HepG2 (cell line): ENCODE measurements at regions not wholly inside any gene's neighbourhood (a gene's known extent, or its start where the extent isn't known, plus 50 kb on each side); places are given as distances from the start of the nearest gene placed in this dataset.
A peak's percentile ranks its signal among the peaks of the same experiment; 100 is the strongest.

Experiments used
- EED ChIP-seq: sonication (generic); formaldehyde crosslinking; IDR thresholded peaks from 2 replicates; pipeline ENCODE4 v1.5.0; 2020; ENCODE audit warnings: mild to moderate bottlenecking, missing genetic modification reagents
- FOXK2 ChIP-seq: fragments of 450-650 bp; IDR thresholded peaks from 2 replicates; pipeline ENCODE4 v1.6.1; 2016
- KAT7 ChIP-seq: IDR thresholded peaks from 2 replicates; pipeline ENCODE4 v1.6.1; 2018; ENCODE audit warnings: borderline replicate concordance, missing compliant biosample characterization
- KDM1A ChIP-seq: IDR thresholded peaks from 2 replicates; pipeline ENCODE4 v1.6.1; 2016; ENCODE audit warnings: missing compliant biosample characterization
- NR1H2 ChIP-seq: sonication (generic); formaldehyde crosslinking; IDR thresholded peaks from 2 replicates; pipeline ENCODE4 v1.8.1; 2022; ENCODE audit warnings: low read depth, missing genetic modification reagents, borderline replicate concordance
- PAWR ChIP-seq: sonication (generic); formaldehyde crosslinking; IDR thresholded peaks from 2 replicates; pipeline ENCODE4 v1.4.0; 2020; ENCODE audit warnings: missing genetic modification reagents, mild to moderate bottlenecking, borderline replicate concordance
- PHF21A ChIP-seq: sonication (generic); formaldehyde crosslinking; IDR thresholded peaks from 2 replicates; pipeline ENCODE4 v1.5.0; 2020; ENCODE audit warnings: mild to moderate bottlenecking, missing genetic modification reagents
- POLR2A ChIP-seq, 2 experiments: IDR thresholded peaks; 2 replicates each; pipeline ENCODE4 v1.6.1; 2011; ENCODE audit warnings: low read depth in 2 of 2, low read length in 2 of 2, mild to moderate bottlenecking in 1 of 2, moderate library complexity in 1 of 2; ENCODE audit not compliant: insufficient read depth in 1 of 2
- PRPF4 ChIP-seq: fragments of 200-400 bp; formaldehyde crosslinking; IDR thresholded peaks from 2 replicates; pipeline ENCODE4 v1.6.1; 2016; ENCODE audit warnings: low read length, low read depth; ENCODE audit not compliant: poor library complexity, severe bottlenecking
- RNF2 ChIP-seq: fragments of 450-650 bp; conservative IDR thresholded peaks from 2 replicates; pipeline ENCODE4 v1.6.1; 2016; ENCODE audit warnings: low read depth
- U2AF1 ChIP-seq: fragments of 200-400 bp; formaldehyde crosslinking; optimal IDR thresholded peaks from 2 replicates; pipeline ENCODE3; 2017; ENCODE audit warnings: mild to moderate bottlenecking, low read depth, low read length
- ZC3H4 ChIP-seq: sonication (generic); formaldehyde crosslinking; IDR thresholded peaks from 2 replicates; pipeline ENCODE4 v1.4.0; 2020; ENCODE audit warnings: missing genetic modification reagents, borderline replicate concordance
- ZNF205 ChIP-seq: IDR thresholded peaks from 2 replicates; pipeline ENCODE4 v1.6.1; 2018; ENCODE audit warnings: missing biosample characterization, missing genetic modification reagents
- ZNF235 ChIP-seq: sonication (generic); formaldehyde crosslinking; IDR thresholded peaks from 2 replicates; pipeline ENCODE4 v1.8.1; 2023; ENCODE audit warnings: mild to moderate bottlenecking, missing genetic modification reagents, borderline replicate concordance
- ZNF292 ChIP-seq: sonication (generic); formaldehyde crosslinking; IDR thresholded peaks from 2 replicates; pipeline ENCODE4 v1.8.1; 2022; ENCODE audit warnings: mild to moderate bottlenecking, low read depth, missing genetic modification reagents, borderline replicate concordance
- ZNF451 ChIP-seq: sonication (generic); formaldehyde crosslinking; IDR thresholded peaks from 2 replicates; pipeline ENCODE4 v1.5.0; 2020; ENCODE audit warnings: mild to moderate bottlenecking, missing genetic modification reagents
- ZNF468 ChIP-seq: sonication (generic); formaldehyde crosslinking; IDR thresholded peaks from 2 replicates; pipeline ENCODE4 v1.8.0; 2022; ENCODE audit warnings: mild to moderate bottlenecking, moderate library complexity, missing genetic modification reagents
- ZNF589 ChIP-seq: sonication (generic); formaldehyde crosslinking; conservative IDR thresholded peaks from 2 replicates; pipeline ENCODE4 v1.8.0; 2022; ENCODE audit warnings: mild to moderate bottlenecking, moderate library complexity, missing genetic modification reagents
- ZNF768 ChIP-seq: sonication (generic); formaldehyde crosslinking; IDR thresholded peaks from 2 replicates; pipeline ENCODE4 v1.4.0; 2020; ENCODE audit warnings: missing genetic modification reagents
- ZSCAN12 ChIP-seq: sonication (generic); formaldehyde crosslinking; IDR thresholded peaks from 2 replicates; pipeline ENCODE4 v1.9.0; 2021; ENCODE audit warnings: mild to moderate bottlenecking, missing genetic modification reagents
- TF ChIP-seq, protein P1 (sequence below): IDR thresholded peaks from 2 replicates; pipeline ENCODE4 v1.6.1; 2016
- TF ChIP-seq, protein P2 (sequence below): sonication (generic); formaldehyde crosslinking; IDR thresholded peaks from 2 replicates; pipeline ENCODE4 v1.8.0; 2022; ENCODE audit warnings: missing genetic modification reagents, mild to moderate bottlenecking, inconsistent platforms, borderline replicate concordance
- TF ChIP-seq, protein P3 (sequence below): sonication (generic); formaldehyde crosslinking; IDR thresholded peaks from 2 replicates; pipeline ENCODE4 v1.9.0; 2022; ENCODE audit warnings: missing genetic modification reagents, mild to moderate bottlenecking, borderline replicate concordance
- TF ChIP-seq, protein P4 (sequence below): sonication (generic); formaldehyde crosslinking; IDR thresholded peaks from 2 replicates; pipeline ENCODE4 v1.5.0; 2020; ENCODE audit warnings: missing genetic modification reagents
- TF ChIP-seq, protein P5 (sequence below): conservative IDR thresholded peaks from 2 replicates; pipeline ENCODE4 v1.6.1; 2018; ENCODE audit warnings: missing genetic modification reagents

DNA sequence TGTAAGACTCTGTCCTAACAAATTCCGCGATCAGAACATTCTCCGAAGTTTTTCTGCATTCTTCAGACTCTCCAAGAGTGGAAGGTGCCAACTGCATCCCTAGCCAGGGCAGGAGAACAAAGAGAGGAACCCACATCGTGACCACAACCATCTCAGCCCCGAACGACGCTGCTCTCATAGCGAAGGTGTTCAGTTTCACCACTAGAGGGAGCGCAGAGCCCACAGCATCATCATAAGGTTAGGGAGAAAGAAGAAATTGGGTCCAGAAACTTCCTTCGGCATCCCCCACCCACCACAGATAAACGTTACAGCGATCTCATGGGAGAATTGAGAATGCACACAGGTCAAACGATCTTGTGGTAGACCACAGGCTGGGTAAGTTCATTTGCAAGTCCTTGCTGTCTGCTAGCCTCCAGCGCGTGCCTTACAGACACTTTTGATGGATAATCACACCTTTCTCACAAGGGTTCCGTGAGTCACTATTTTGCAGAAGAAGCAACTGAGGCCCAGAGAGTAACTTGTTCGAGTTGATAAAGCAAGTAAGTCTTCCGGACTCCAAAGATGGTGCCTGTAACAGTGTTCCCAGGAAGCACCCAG, 53.7 kb upstream of the ARL4C start (continued):
- TF ChIP-seq, protein P1, sequence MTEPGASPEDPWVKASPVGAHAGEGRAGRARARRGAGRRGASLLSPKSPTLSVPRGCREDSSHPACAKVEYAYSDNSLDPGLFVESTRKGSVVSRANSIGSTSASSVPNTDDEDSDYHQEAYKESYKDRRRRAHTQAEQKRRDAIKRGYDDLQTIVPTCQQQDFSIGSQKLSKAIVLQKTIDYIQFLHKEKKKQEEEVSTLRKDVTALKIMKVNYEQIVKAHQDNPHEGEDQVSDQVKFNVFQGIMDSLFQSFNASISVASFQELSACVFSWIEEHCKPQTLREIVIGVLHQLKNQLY: no peak; the same call in 1 of the 2 replicates
- TF ChIP-seq PHF21A (CRISPR knock-in tag): peak; percentile 13; the same call in 1 of the 2 replicates
- no peak for TF ChIP-seq POLR2A (IDR thresholded peaks at IDR 0.05; ENCODE audit: insufficient read depth in 1 of 2, low read depth in 2 of 2, low read length in 2 of 2)
- TF ChIP-seq ZNF468 (CRISPR knock-in tag): no peak
- no peak for TF ChIP-seq EED
- 0 out of 2 replicates have a peak, but pooled peaks have one; percentile 31 for TF ChIP-seq KDM1A
- TF ChIP-seq, protein P2, sequence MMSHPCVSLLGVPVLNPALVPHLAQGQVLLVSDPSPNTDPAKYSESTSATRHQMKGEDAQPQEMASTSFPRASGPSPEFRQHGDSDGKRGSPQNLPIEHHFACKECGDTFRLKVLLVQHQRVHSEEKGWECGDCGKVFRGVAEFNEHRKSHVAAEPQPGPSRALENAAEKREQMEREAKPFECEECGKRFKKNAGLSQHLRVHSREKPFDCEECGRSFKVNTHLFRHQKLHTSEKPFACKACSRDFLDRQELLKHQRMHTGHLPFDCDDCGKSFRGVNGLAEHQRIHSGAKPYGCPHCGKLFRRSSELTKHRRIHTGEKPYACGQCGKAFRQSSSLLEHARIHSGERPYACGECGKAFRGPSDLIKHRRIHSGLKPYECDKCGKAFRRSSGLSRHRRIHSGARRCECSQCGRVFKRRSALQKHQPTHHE: no peak
- TF ChIP-seq NR1H2 (CRISPR knock-in tag): no peak
- no peak for TF ChIP-seq ZNF235 (CRISPR knock-in tag)
- no peak for TF ChIP-seq PAWR (CRISPR knock-in tag)
- TF ChIP-seq ZNF205 (CRISPR knock-in tag): peak; percentile 59; the same call in 1 of the 2 replicates
- TF ChIP-seq KAT7 (CRISPR knock-in tag): 0 out of 2 replicates have a peak, but pooled peaks have one; percentile 35
- TF ChIP-seq PRPF4: no peak
- no peak for TF ChIP-seq ZNF589 (CRISPR knock-in tag)
- TF ChIP-seq, protein P3, sequence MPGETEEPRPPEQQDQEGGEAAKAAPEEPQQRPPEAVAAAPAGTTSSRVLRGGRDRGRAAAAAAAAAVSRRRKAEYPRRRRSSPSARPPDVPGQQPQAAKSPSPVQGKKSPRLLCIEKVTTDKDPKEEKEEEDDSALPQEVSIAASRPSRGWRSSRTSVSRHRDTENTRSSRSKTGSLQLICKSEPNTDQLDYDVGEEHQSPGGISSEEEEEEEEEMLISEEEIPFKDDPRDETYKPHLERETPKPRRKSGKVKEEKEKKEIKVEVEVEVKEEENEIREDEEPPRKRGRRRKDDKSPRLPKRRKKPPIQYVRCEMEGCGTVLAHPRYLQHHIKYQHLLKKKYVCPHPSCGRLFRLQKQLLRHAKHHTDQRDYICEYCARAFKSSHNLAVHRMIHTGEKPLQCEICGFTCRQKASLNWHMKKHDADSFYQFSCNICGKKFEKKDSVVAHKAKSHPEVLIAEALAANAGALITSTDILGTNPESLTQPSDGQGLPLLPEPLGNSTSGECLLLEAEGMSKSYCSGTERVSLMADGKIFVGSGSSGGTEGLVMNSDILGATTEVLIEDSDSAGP (CRISPR knock-in tag): peak; percentile 37; the same call in 1 of the 2 replicates
- TF ChIP-seq ZC3H4: no peak
- TF ChIP-seq FOXK2: no peak
- no peak for TF ChIP-seq ZSCAN12 (CRISPR knock-in tag)
- TF ChIP-seq ZNF292 (CRISPR knock-in tag): no peak
- TF ChIP-seq, protein P4, sequence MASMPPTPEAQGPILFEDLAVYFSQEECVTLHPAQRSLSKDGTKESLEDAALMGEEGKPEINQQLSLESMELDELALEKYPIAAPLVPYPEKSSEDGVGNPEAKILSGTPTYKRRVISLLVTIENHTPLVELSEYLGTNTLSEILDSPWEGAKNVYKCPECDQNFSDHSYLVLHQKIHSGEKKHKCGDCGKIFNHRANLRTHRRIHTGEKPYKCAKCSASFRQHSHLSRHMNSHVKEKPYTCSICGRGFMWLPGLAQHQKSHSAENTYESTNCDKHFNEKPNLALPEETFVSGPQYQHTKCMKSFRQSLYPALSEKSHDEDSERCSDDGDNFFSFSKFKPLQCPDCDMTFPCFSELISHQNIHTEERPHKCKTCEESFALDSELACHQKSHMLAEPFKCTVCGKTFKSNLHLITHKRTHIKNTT (CRISPR knock-in tag): no peak
- no peak for TF ChIP-seq ZNF768
- TF ChIP-seq U2AF1: no peak
- TF ChIP-seq RNF2: no peak
- TF ChIP-seq, protein P5, sequence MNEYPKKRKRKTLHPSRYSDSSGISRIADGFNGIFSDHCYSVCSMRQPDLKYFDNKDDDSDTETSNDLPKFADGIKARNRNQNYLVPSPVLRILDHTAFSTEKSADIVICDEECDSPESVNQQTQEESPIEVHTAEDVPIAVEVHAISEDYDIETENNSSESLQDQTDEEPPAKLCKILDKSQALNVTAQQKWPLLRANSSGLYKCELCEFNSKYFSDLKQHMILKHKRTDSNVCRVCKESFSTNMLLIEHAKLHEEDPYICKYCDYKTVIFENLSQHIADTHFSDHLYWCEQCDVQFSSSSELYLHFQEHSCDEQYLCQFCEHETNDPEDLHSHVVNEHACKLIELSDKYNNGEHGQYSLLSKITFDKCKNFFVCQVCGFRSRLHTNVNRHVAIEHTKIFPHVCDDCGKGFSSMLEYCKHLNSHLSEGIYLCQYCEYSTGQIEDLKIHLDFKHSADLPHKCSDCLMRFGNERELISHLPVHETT (CRISPR knock-in tag): no peak
- TF ChIP-seq ZNF451 (CRISPR knock-in tag): no peak
